ENCODE measurements at regions not wholly inside any gene's neighbourhood (a gene's known extent, or its start where the extent isn't known, plus 50 kb on each side); places are given as distances from the start of the nearest gene placed in this dataset.

DNA sequence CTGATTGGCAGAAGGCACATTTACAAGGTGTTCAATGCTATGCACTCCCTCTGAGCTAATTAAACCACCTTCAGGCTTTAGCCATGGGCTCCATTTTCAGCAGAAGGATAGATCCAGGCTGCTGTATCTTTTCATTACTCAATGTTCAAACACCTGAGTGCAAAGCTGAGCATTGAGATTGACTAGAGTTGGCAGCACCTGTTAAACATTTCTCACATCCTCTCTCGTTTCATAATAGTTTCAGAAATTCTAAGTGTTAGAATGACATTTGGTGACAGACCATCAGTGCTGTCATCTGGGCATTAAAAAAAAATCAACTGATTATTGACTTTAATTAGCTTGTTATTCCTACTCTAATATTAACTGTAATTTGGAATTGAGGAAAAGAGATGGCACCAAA is 187.1 kb upstream of the SEMA3E start (continued):
- TF ChIP-seq, protein P1, sequence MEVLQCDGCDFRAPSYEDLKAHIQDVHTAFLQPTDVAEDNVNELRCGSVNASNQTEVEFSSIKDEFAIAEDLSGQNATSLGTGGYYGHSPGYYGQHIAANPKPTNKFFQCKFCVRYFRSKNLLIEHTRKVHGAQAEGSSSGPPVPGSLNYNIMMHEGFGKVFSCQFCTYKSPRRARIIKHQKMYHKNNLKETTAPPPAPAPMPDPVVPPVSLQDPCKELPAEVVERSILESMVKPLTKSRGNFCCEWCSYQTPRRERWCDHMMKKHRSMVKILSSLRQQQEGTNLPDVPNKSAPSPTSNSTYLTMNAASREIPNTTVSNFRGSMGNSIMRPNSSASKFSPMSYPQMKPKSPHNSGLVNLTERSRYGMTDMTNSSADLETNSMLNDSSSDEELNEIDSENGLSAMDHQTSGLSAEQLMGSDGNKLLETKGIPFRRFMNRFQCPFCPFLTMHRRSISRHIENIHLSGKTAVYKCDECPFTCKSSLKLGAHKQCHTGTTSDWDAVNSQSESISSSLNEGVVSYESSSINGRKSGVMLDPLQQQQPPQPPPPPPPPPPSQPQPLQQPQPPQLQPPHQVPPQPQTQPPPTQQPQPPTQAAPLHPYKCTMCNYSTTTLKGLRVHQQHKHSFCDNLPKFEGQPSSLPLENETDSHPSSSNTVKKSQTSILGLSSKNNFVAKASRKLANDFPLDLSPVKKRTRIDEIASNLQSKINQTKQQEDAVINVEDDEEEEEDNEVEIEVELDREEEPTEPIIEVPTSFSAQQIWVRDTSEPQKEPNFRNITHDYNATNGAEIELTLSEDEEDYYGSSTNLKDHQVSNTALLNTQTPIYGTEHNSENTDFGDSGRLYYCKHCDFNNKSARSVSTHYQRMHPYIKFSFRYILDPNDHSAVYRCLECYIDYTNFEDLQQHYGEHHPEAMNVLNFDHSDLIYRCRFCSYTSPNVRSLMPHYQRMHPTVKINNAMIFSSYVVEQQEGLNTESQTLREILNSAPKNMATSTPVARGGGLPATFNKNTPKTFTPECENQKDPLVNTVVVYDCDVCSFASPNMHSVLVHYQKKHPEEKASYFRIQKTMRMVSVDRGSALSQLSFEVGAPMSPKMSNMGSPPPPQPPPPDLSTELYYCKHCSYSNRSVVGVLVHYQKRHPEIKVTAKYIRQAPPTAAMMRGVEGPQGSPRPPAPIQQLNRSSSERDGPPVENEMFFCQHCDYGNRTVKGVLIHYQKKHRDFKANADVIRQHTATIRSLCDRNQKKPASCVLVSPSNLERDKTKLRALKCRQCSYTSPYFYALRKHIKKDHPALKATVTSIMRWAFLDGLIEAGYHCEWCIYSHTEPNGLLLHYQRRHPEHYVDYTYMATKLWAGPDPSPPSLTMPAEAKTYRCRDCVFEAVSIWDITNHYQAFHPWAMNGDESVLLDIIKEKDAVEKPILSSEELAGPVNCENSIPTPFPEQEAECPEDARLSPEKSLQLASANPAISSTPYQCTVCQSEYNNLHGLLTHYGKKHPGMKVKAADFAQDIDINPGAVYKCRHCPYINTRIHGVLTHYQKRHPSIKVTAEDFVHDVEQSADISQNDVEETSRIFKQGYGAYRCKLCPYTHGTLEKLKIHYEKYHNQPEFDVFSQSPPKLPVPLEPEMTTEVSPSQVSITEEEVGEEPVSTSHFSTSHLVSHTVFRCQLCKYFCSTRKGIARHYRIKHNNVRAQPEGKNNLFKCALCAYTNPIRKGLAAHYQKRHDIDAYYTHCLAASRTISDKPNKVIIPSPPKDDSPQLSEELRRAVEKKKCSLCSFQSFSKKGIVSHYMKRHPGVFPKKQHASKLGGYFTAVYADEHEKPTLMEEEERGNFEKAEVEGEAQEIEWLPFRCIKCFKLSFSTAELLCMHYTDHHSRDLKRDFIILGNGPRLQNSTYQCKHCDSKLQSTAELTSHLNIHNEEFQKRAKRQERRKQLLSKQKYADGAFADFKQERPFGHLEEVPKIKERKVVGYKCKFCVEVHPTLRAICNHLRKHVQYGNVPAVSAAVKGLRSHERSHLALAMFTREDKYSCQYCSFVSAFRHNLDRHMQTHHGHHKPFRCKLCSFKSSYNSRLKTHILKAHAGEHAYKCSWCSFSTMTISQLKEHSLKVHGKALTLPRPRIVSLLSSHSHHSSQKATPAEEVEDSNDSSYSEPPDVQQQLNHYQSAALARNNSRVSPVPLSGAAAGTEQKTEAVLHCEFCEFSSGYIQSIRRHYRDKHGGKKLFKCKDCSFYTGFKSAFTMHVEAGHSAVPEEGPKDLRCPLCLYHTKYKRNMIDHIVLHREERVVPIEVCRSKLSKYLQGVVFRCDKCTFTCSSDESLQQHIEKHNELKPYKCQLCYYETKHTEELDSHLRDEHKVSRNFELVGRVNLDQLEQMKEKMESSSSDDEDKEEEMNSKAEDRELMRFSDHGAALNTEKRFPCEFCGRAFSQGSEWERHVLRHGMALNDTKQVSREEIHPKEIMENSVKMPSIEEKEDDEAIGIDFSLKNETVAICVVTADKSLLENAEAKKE (CRISPR knock-in tag; IDR thresholded peaks at IDR 0.05) = no peak

DNA sequence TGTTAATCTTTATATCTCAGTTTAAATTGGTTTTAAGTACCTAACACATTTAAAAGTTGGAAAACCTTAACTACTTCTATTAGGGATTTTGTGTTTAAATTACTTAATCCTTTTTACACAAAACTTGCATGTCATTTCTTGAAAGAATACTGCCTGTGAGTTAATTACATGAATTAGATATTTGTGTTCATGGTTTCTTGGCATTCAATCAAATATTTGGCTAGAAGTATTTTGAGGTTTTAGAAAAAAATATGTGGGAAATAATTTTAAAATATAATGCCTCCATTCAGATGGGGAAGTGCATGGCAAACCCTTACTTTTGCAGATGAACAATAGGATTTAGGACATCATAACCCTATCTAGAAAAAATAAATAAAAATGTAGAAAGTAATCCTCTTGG is 186.5 kb upstream of the SEMA3E start:
- peaks cover 38% of the 10 kb centered on the region for H3K4me1 Mint-ChIP-seq
- Histone ChIP-seq H3K4me2 (0 out of 2 replicates have a peak overlapping the region, but pooled peaks have one; percentile 13), H3K27ac (ENCODE audit: low read depth) (no peak overlapping the region), H3K79me2 (replicated peaks; ENCODE audit: insufficient read depth) (no peaks in the 10 kb centered on the region), H3K4me3 (no peak overlapping the region), H3F3A (replicated peaks; ENCODE audit: low read depth) (no peaks in the 10 kb centered on the region), H3K27me3 (ENCODE audit: insufficient read depth) (no peaks in the 10 kb centered on the region), H4K20me1 (replicated peaks; ENCODE audit: insufficient read depth) (no peaks in the 10 kb centered on the region), H3K36me3 (ENCODE audit: insufficient read depth) (no peaks in the 10 kb centered on the region), H2AFZ (no peak overlapping the region), H3K4me1 (ENCODE audit: insufficient read depth) (peaks cover 56% of the 10 kb centered on the region), H3K9me2 (ENCODE audit: insufficient read depth) (no peaks in the 10 kb centered on the region)
- ATAC-seq (no peak), DNase-seq (ENCODE audit: low spot score) (no peak)
- H3K9me3 Mint-ChIP-seq = no peaks in the 10 kb centered on the region
- peaks cover 1% of the 10 kb centered on the region for H3K27me3 Mint-ChIP-seq (ENCODE audit: insufficient read depth, low read depth, poor library complexity)
- no peak overlapping the region for H3K27ac Mint-ChIP-seq
- TF ChIP-seq EZH2phosphoT487 (IDR thresholded peaks at IDR 0.05; ENCODE audit: unreplicated experiment) = no peak
- TF ChIP-seq, protein P2, sequence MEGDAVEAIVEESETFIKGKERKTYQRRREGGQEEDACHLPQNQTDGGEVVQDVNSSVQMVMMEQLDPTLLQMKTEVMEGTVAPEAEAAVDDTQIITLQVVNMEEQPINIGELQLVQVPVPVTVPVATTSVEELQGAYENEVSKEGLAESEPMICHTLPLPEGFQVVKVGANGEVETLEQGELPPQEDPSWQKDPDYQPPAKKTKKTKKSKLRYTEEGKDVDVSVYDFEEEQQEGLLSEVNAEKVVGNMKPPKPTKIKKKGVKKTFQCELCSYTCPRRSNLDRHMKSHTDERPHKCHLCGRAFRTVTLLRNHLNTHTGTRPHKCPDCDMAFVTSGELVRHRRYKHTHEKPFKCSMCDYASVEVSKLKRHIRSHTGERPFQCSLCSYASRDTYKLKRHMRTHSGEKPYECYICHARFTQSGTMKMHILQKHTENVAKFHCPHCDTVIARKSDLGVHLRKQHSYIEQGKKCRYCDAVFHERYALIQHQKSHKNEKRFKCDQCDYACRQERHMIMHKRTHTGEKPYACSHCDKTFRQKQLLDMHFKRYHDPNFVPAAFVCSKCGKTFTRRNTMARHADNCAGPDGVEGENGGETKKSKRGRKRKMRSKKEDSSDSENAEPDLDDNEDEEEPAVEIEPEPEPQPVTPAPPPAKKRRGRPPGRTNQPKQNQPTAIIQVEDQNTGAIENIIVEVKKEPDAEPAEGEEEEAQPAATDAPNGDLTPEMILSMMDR (conservative IDR thresholded peaks at IDR 0.05; ENCODE audit: low read depth in 2 of 2) = no peak
- H3K4me3 Mint-ChIP-seq = no peak overlapping the region
- no peaks in the 10 kb centered on the region for H3K36me3 Mint-ChIP-seq (ENCODE audit: low read depth)

Measured in GM23338 (cell line).